Activated CD4-positive, alpha-beta memory T cell treated with anti-CD3 and anti-CD28 coated beads, Interleukin-2, amount 10 ng/mL, durations not matched to agents 7 days and 5 days (primary cell): ENCODE measurements at regions not wholly inside any gene's neighbourhood (a gene's known extent, or its start where the extent isn't known, plus 50 kb on each side); places are given as distances from the start of the nearest gene placed in this dataset.

ENCODE experiments used
- CTCF ChIA-PET: fragments of 350-600 bp; sonication (Branson Sonifier 250); formaldehyde crosslinking; loops from one replicate; lab custom pipeline; 2021; ENCODE audit warnings: antibody characterized with exemption, inconsistent platforms; lab: Charles Lee
- POLR2A ChIA-PET: fragments of 350-600 bp; sonication (Branson Sonifier 250); formaldehyde crosslinking; loops from one replicate; lab custom pipeline; 2021; ENCODE audit warnings: antibody characterized with exemption; lab: Charles Lee
- DNase-seq: peaks from one replicate; pipeline ENCODE4 v3.0.0-alpha.2; 2020
- H3K27ac Mint-ChIP-seq: one replicate; pipeline ENCODE4 v1.8.0; 2021; ENCODE audit warnings: mild to moderate bottlenecking, mixed read lengths
- H3K27me3 Mint-ChIP-seq: one replicate; pipeline ENCODE4 v1.8.0; 2021; ENCODE audit warnings: mixed read lengths
- H3K36me3 Mint-ChIP-seq: one replicate; pipeline ENCODE4 v1.8.0; 2021; ENCODE audit warnings: low read depth, mixed read lengths
- H3K4me1 Mint-ChIP-seq: one replicate; pipeline ENCODE4 v1.8.0; 2021; ENCODE audit warnings: mixed read lengths
- H3K4me3 Mint-ChIP-seq: one replicate; pipeline ENCODE4 v1.8.0; 2021; ENCODE audit warnings: mild to moderate bottlenecking, mixed read lengths
- H3K9me3 Mint-ChIP-seq: one replicate; pipeline ENCODE4 v1.8.0; 2021; ENCODE audit warnings: mixed read lengths

- Mint-ChIP-seq H3K27me3 (no peaks in the 10 kb centered on the region), H3K9me3 (no peaks in the 10 kb centered on the region), H3K4me1 (no peaks in the 10 kb centered on the region), H3K4me3 (no peak overlapping the region), H3K36me3 (no peaks in the 10 kb centered on the region), H3K27ac (no peak overlapping the region)
- ChIA-PET CTCF (no interaction called here), POLR2A (no interaction called here)
- DNase-seq, result no peak
Observed at GRCh38 chr6:169321546-169321945, 67.9 kb upstream of the THBS2 start.

DNA sequence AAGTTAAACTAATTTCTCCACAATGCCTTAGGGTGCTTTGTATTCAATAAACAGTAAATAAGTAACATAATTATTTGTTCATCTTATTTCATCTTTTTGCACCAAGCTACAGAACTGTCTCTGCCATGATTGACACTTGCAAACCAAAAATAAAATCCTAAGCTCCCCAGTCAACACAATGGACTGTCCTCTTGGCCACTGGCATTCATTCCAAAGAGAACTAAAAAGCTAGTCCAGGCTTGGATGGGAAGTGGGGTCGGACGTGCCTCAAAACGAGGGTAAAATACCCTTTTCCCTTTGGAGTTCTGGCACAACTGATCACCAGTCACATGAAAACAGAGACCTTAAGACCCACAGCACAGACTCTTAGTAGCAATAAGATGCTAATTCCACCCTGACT lies 66.4 kb upstream of the THBS2 start:
- Mint-ChIP-seq H3K4me1 (no peaks in the 10 kb centered on the region), H3K36me3 (no peaks in the 10 kb centered on the region), H3K4me3 (no peak overlapping the region), H3K27me3 (no peaks in the 10 kb centered on the region), H3K27ac (no peak overlapping the region), H3K9me3 (no peaks in the 10 kb centered on the region)
- ChIA-PET CTCF (interaction anchor here (1.3 kb wide), 1 partner anchor 16 kb away, joined by 4 read pairs; no protein-coding TSS in a partner anchor), POLR2A (no interaction called here)
- DNase-seq, result no peak

DNA sequence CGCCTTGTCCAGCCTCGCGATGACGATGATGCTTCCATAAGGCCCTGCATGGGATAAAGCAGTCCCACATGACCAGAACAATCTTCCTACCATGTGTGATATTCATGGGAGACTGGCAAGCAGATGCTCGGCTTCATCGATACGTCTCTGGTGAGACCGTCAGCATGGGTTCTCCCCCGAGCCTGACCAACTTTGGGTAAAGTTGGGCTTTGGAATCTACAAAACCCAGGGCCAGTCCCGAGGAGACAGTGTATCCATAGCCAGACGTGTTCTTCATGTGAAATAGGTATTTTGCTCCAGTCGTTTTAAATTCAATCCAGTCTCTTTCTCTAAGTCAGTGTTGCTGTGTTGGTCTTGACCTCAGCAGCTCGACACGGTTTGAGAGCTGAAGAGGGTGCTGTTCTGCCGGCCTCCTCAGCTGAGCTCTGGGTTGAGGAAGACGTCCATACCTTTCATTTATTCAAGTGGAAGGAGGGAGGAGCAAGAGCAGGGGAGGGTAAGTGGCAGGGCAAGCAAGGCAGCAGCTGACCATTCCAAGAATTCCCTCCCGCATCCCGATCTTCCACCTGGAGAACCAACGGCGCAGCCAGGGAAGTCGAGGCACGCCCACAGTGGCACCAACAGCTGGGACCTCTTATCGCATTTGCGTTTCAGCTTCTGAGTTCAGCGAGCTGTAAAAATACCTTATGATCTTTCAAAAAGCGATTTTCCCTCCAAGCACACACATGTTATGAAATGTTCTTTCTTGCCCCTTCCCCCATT lies 64.0 kb upstream of the THBS2 start:
- no peak overlapping the region for H3K27ac Mint-ChIP-seq
- no peak overlapping the region for H3K4me3 Mint-ChIP-seq
- no peaks in the 10 kb centered on the region for H3K9me3 Mint-ChIP-seq
- DNase-seq, result no peak
- ChIA-PET POLR2A (no interaction called here), CTCF (interaction anchor here (0.9 kb wide), 1 partner anchor 423 kb away, joined by 3 read pairs; no protein-coding TSS in a partner anchor)
- H3K27me3 Mint-ChIP-seq, result no peaks in the 10 kb centered on the region
- no peaks in the 10 kb centered on the region for H3K4me1 Mint-ChIP-seq
- H3K36me3 Mint-ChIP-seq, result no peaks in the 10 kb centered on the region

DNA sequence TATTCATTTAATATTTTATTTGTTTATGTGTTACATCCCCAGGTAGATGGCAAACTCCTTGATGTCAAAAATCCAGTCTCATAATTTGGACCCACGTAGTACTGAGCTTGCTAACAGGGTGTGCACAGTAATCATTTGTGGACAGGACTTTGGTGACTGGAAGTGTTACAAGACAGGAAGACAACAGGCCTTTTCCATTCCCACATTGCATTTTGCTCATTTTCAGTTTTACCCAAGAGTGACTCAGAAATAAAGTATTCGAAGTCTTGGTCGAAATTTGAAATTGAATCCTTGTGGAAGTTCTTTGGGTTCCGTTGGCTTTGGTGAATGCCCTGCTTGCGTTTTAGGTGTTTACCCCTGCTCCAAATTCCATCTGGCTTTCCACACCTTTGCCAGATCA lies 63.0 kb upstream of the THBS2 start:
- Mint-ChIP-seq H3K4me3 (no peak overlapping the region), H3K9me3 (peaks cover 2% of the 10 kb centered on the region), H3K27ac (no peak overlapping the region), H3K36me3 (no peaks in the 10 kb centered on the region), H3K27me3 (no peaks in the 10 kb centered on the region), H3K4me1 (no peaks in the 10 kb centered on the region)
- POLR2A ChIA-PET, result no interaction called here
- DNase-seq, result no peak
- CTCF ChIA-PET, result interaction anchor here (0.9 kb wide), 1 partner anchor 422 kb away, joined by 3 read pairs; no protein-coding TSS in a partner anchor

DNA sequence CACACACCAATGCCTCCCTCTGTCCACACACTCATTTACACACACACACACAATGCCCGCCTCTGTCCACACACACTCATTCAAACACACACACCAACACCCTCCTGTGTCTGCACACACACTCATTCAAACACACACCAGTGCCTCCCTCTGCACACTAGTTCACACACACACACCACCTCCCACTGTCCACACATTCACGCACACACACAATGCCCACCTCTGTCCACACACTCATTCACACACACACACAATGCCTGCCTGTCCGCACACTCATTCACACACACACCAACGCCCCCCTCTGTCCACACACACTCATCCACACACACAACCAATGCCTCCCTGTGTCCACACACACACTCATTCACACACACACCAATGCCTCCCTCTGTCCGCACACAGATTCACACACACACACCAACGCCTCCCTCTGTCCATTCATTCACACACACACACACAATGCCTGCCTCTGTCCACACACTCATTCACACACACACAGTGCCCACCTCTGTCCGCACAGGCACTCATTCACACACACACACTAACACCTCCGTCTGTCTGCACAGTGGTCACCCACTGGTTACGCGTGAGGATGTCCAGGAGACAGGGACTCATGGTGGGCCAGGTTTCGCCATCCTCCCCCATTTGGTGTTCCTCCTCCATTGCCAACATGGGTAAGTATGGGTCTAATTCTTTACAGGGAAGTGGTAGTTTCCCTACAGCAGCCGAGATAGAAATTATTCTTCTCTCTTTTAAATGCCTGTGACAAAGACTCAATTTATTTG lies 62.4 kb upstream of the THBS2 start:
- Mint-ChIP-seq H3K9me3 (peaks cover 3% of the 10 kb centered on the region), H3K36me3 (no peaks in the 10 kb centered on the region), H3K27me3 (no peaks in the 10 kb centered on the region), H3K27ac (no peak overlapping the region), H3K4me1 (no peaks in the 10 kb centered on the region), H3K4me3 (no peak overlapping the region)
- CTCF ChIA-PET, result interaction anchor here (0.9 kb wide), 1 partner anchor 422 kb away, joined by 3 read pairs; no protein-coding TSS in a partner anchor
- DNase-seq, result no peak
- POLR2A ChIA-PET, result no interaction called here

DNA sequence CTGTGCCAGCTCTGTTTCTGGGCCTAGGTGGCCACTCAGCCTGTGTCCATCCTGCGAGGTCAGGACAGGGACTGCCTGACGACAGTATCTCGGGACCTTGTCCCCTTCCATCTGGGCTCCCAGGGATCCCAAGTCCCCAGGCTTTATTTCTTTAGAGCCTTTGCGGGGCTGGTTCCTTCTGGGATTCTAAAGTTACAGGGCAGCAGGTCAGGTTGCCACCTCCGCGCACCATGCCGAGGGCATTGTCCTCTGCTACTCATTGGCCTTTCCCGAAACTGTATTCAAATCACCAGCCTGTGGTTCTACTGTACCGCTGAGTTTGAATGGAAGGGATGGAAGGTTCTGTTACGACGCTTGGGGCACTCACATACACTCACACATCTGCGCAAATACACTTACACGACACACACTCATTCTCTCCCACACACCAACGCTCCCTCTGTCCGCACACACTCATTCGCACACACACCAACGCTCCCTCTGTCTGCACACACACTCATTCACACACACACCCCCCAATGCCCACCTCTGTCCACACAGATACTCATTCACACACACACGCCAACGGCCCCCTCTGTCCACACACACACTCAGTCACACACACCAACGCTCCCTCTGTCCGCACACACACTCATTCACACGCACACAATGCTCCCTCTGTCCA lies 59.8 kb upstream of the THBS2 start:
- DNase-seq, result no peak
- Mint-ChIP-seq H3K27me3 (no peaks in the 10 kb centered on the region), H3K9me3 (peaks cover 3% of the 10 kb centered on the region), H3K4me1 (no peaks in the 10 kb centered on the region), H3K27ac (no peak overlapping the region), H3K4me3 (no peak overlapping the region), H3K36me3 (no peaks in the 10 kb centered on the region)
- POLR2A ChIA-PET, result no interaction called here
- CTCF ChIA-PET, result no interaction called here

- H3K27me3 Mint-ChIP-seq, result no peaks in the 10 kb centered on the region
- peaks cover 3% of the 10 kb centered on the region for H3K9me3 Mint-ChIP-seq
- H3K27ac Mint-ChIP-seq, result no peak overlapping the region
- H3K4me3 Mint-ChIP-seq, result no peak overlapping the region
- CTCF ChIA-PET, result no interaction called here
- no peaks in the 10 kb centered on the region for H3K36me3 Mint-ChIP-seq
- POLR2A ChIA-PET, result no interaction called here
- H3K4me1 Mint-ChIP-seq, result no peaks in the 10 kb centered on the region
- no peak for DNase-seq
Observed at GRCh38 chr6:169312658-169313346, 59.2 kb upstream of the THBS2 start.

- Mint-ChIP-seq H3K27me3 (no peaks in the 10 kb centered on the region), H3K9me3 (peaks cover 3% of the 10 kb centered on the region), H3K4me3 (no peak overlapping the region), H3K27ac (no peak overlapping the region), H3K4me1 (no peaks in the 10 kb centered on the region), H3K36me3 (no peaks in the 10 kb centered on the region)
- ChIA-PET POLR2A (no interaction called here), CTCF (no interaction called here)
- no peak for DNase-seq
Observed at GRCh38 chr6:169310983-169311382, 57.3 kb upstream of the THBS2 start.
